Activated CD4-positive, CD25-positive, alpha-beta regulatory T cell treated with anti-CD3 and anti-CD28 coated beads, Interleukin-2, amount 50 U/mL, for 16 hours (primary cell): ENCODE measurements at regions not wholly inside any gene's neighbourhood (a gene's known extent, or its start where the extent isn't known, plus 50 kb on each side); places are given as distances from the start of the nearest gene placed in this dataset.
"Not testable (repeated sequence)": the region's sequence is repeated elsewhere in the genome, so short reads cannot be mapped to it uniquely, and the experiment has no call there.

Experiments
- DNase-seq: peaks from one replicate; pipeline ENCODE4 v3.0.0-alpha.2; 2020; ENCODE audit warnings: low read depth, low spot score

GRCh38 chr2:105537466-105537865, 138.6 kb upstream of the FHL2 start:
- DNase-seq: no peak

- no peak for DNase-seq
These were observed 137.3 kb upstream of the FHL2 start for GRCh38 chr2:105536175-105536574.

GRCh38 chr2:105529258-105529657, 130.4 kb upstream of the FHL2 start:
- not testable (repeated sequence) for DNase-seq

GRCh38 chr2:105526000-105526925, 127.4 kb upstream of the FHL2 start:
- DNase-seq: no peak

- no peak for DNase-seq
These were observed 126.3 kb upstream of the FHL2 start for GRCh38 chr2:105525201-105525600.

- DNase-seq: no peak
These were observed 123.8 kb upstream of the FHL2 start for GRCh38 chr2:105522645-105523044.

- DNase-seq: no peak
These were observed 122.8 kb upstream of the FHL2 start for GRCh38 chr2:105521616-105522015.

GRCh38 chr2:105521176-105521575, 122.3 kb upstream of the FHL2 start:
- no peak for DNase-seq

GRCh38 chr2:105519516-105519915, 120.7 kb upstream of the FHL2 start:
- DNase-seq: no peak

- DNase-seq: no peak
These were observed 120.0 kb upstream of the FHL2 start for GRCh38 chr2:105518897-105519296.

- no peak for DNase-seq
These were observed 119.2 kb upstream of the FHL2 start for GRCh38 chr2:105517814-105518705.

GRCh38 chr2:105515581-105516415, 116.9 kb upstream of the FHL2 start:
- DNase-seq: no peak

- DNase-seq: no peak
These were observed 115.7 kb upstream of the FHL2 start for GRCh38 chr2:105514576-105514975.

- no peak for DNase-seq
These were observed 112.1 kb upstream of the FHL2 start for GRCh38 chr2:105510761-105511528.

- no peak for DNase-seq
These were observed 110.6 kb upstream of the FHL2 start for GRCh38 chr2:105509269-105510086.

GRCh38 chr2:105506860-105507259, 108.0 kb upstream of the FHL2 start:
- not testable (repeated sequence) for DNase-seq

- DNase-seq: no peak
These were observed 105.6 kb upstream of the FHL2 start for GRCh38 chr2:105504459-105504858.

GRCh38 chr2:105502625-105503334, 103.9 kb upstream of the FHL2 start:
- no peak for DNase-seq

- DNase-seq: no peak
These were observed 99.5 kb upstream of the FHL2 start for GRCh38 chr2:105498281-105498846.
